ENCODE measurements at regions not wholly inside any gene's neighbourhood (a gene's known extent, or its start where the extent isn't known, plus 50 kb on each side); places are given as distances from the start of the nearest gene placed in this dataset.

- DNase-seq = no peak
Observed at GRCh38 chr12:66043035-66043434, 87.5 kb downstream of the LLPH start.

- no peak for DNase-seq
Observed at GRCh38 chr12:66041651-66042363, 88.7 kb downstream of the LLPH start.

GRCh38 chr12:66036317-66036716 is 94.2 kb downstream of the LLPH start:
- DNase-seq = peak; percentile 35

GRCh38 chr12:66035288-66035966 is 95.1 kb downstream of the LLPH start:
- DNase-seq = peak; percentile 72

GRCh38 chr12:66033151-66033550 is 97.4 kb downstream of the LLPH start:
- DNase-seq = no peak

- no peak for DNase-seq
Observed at GRCh38 chr12:66032739-66033138, 97.8 kb downstream of the LLPH start.

GRCh38 chr12:66030217-66030781 is 100.3 kb downstream of the LLPH start:
- no peak for DNase-seq

- no peak for DNase-seq
Observed at GRCh38 chr12:66028390-66028789, 102.2 kb downstream of the LLPH start.

GRCh38 chr12:66025477-66025876 is 105.1 kb downstream of the LLPH start:
- DNase-seq = no peak

- DNase-seq = no peak
Observed at GRCh38 chr12:66024949-66025348, 105.6 kb downstream of the LLPH start.

- no peak for DNase-seq
Observed at GRCh38 chr12:66020481-66020880, 110.1 kb downstream of the LLPH start.

GRCh38 chr12:66017736-66018135 is 112.8 kb downstream of the LLPH start:
- DNase-seq = no peak
